ENCODE measurements at regions not wholly inside any gene's neighbourhood (a gene's known extent, or its start where the extent isn't known, plus 50 kb on each side); places are given as distances from the start of the nearest gene placed in this dataset.

- no peaks in the 10 kb centered on the region for H3K36me3 ChIP-seq (ENCODE audit: insufficient read depth, low read length)
- H3K4me1 ChIP-seq (ENCODE audit: insufficient read depth, low read length), result peaks cover 12% of the 10 kb centered on the region
- no peaks in the 10 kb centered on the region for H3K79me2 ChIP-seq (ENCODE audit: insufficient read depth, low read length)
- TF ChIP-seq CTCF (IDR thresholded peaks at IDR 0.05; ENCODE audit: extremely low read depth, low read depth, low read length), result no peak
- no peaks in the 10 kb centered on the region for H3K9me3 ChIP-seq (ENCODE audit: low read depth, low read length)
- H4K20me1 ChIP-seq (ENCODE audit: insufficient read depth, low read length), result no peaks in the 10 kb centered on the region
- H3K27ac ChIP-seq (ENCODE audit: low read depth, low read length), result no peak overlapping the region
- H3K27me3 ChIP-seq (ENCODE audit: insufficient read depth, low read length), result no peaks in the 10 kb centered on the region
- DNase-seq (ENCODE audit: insufficient read length, low spot score, missing footprints), result no peak
- no peak overlapping the region for H2AFZ ChIP-seq (ENCODE audit: low read length)
- H3K4me3 ChIP-seq (ENCODE audit: insufficient read depth, low read length), result no peak overlapping the region
- no peak overlapping the region for H3K4me2 ChIP-seq (ENCODE audit: insufficient read depth, low read length)
Observed at GRCh38 chr4:14066979-14067378, 439.5 kb upstream of the BOD1L1 start.

GRCh38 chr4:14069886-14070285 lies 442.4 kb upstream of the BOD1L1 start:
- Histone ChIP-seq H3K79me2 (ENCODE audit: insufficient read depth, low read length) (no peaks in the 10 kb centered on the region), H4K20me1 (ENCODE audit: insufficient read depth, low read length) (no peaks in the 10 kb centered on the region), H3K4me2 (ENCODE audit: insufficient read depth, low read length) (no peak overlapping the region), H3K9me3 (ENCODE audit: low read depth, low read length) (peaks cover 3% of the 10 kb centered on the region), H3K36me3 (ENCODE audit: insufficient read depth, low read length) (no peaks in the 10 kb centered on the region), H3K4me1 (ENCODE audit: insufficient read depth, low read length) (peaks cover 12% of the 10 kb centered on the region), H3K27me3 (ENCODE audit: insufficient read depth, low read length) (no peaks in the 10 kb centered on the region), H3K4me3 (ENCODE audit: insufficient read depth, low read length) (no peak overlapping the region), H3K27ac (ENCODE audit: low read depth, low read length) (no peak overlapping the region), H2AFZ (ENCODE audit: low read length) (peak overlapping the region; percentile 2)
- no peak for DNase-seq (ENCODE audit: insufficient read length, low spot score, missing footprints)
- TF ChIP-seq CTCF (IDR thresholded peaks at IDR 0.05; ENCODE audit: extremely low read depth, low read depth, low read length), result no peak

- no peaks in the 10 kb centered on the region for H3K27me3 ChIP-seq (ENCODE audit: insufficient read depth, low read length)
- no peaks in the 10 kb centered on the region for H3K36me3 ChIP-seq (ENCODE audit: insufficient read depth, low read length)
- H3K4me2 ChIP-seq (ENCODE audit: insufficient read depth, low read length), result no peak overlapping the region
- no peak overlapping the region for H3K27ac ChIP-seq (ENCODE audit: low read depth, low read length)
- H3K9me3 ChIP-seq (ENCODE audit: low read depth, low read length), result peaks cover 3% of the 10 kb centered on the region
- DNase-seq (ENCODE audit: insufficient read length, low spot score, missing footprints), result peak; percentile 34
- no peaks in the 10 kb centered on the region for H4K20me1 ChIP-seq (ENCODE audit: insufficient read depth, low read length)
- TF ChIP-seq CTCF (IDR thresholded peaks at IDR 0.05; ENCODE audit: extremely low read depth, low read depth, low read length), result no peak
- H3K4me3 ChIP-seq (ENCODE audit: insufficient read depth, low read length), result no peak overlapping the region
- H2AFZ ChIP-seq (ENCODE audit: low read length), result peak overlapping the region; percentile 2
- peaks cover 12% of the 10 kb centered on the region for H3K4me1 ChIP-seq (ENCODE audit: insufficient read depth, low read length)
- no peaks in the 10 kb centered on the region for H3K79me2 ChIP-seq (ENCODE audit: insufficient read depth, low read length)
Observed at GRCh38 chr4:14070289-14070880, 442.9 kb upstream of the BOD1L1 start.

- no peak for TF ChIP-seq CTCF (IDR thresholded peaks at IDR 0.05; ENCODE audit: extremely low read depth, low read depth, low read length)
- no peaks in the 10 kb centered on the region for H3K79me2 ChIP-seq (ENCODE audit: insufficient read depth, low read length)
- H3K9me3 ChIP-seq (ENCODE audit: low read depth, low read length), result peaks cover 3% of the 10 kb centered on the region
- peaks cover 12% of the 10 kb centered on the region for H3K4me1 ChIP-seq (ENCODE audit: insufficient read depth, low read length)
- H2AFZ ChIP-seq (ENCODE audit: low read length), result no peak overlapping the region
- no peak overlapping the region for H3K4me2 ChIP-seq (ENCODE audit: insufficient read depth, low read length)
- H3K27ac ChIP-seq (ENCODE audit: low read depth, low read length), result no peak overlapping the region
- DNase-seq (ENCODE audit: insufficient read length, low spot score, missing footprints), result peak; percentile 48
- no peak overlapping the region for H3K4me3 ChIP-seq (ENCODE audit: insufficient read depth, low read length)
- no peaks in the 10 kb centered on the region for H3K36me3 ChIP-seq (ENCODE audit: insufficient read depth, low read length)
- H4K20me1 ChIP-seq (ENCODE audit: insufficient read depth, low read length), result no peaks in the 10 kb centered on the region
- H3K27me3 ChIP-seq (ENCODE audit: insufficient read depth, low read length), result no peaks in the 10 kb centered on the region
Observed at GRCh38 chr4:14072506-14072905, 445.0 kb upstream of the BOD1L1 start.
